ENCODE measurements at regions not wholly inside any gene's neighbourhood (a gene's known extent, or its start where the extent isn't known, plus 50 kb on each side); places are given as distances from the start of the nearest gene placed in this dataset.

DNA sequence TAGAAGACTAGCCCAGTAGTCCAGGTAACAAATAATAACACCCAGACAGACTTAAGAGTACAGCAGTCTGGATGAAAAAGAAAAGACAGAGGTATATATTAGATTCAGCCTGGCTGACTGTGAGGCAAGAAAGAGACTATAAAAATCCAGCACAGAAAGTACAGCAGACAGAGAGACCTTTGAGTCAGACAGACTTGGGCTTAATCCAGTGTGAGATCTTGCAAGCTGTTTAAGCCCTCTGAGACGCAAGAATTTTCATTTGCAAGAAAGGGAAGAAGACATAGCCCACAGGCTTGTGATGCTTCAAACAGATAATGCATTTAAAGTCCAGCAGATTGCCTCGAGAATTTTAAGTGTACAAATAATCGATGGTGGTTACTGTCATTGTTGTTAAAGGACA is 471.4 kb downstream of the LIG4 start:
- no peak for DNase-seq (ENCODE audit: low read depth in 2 of 2)

DNA sequence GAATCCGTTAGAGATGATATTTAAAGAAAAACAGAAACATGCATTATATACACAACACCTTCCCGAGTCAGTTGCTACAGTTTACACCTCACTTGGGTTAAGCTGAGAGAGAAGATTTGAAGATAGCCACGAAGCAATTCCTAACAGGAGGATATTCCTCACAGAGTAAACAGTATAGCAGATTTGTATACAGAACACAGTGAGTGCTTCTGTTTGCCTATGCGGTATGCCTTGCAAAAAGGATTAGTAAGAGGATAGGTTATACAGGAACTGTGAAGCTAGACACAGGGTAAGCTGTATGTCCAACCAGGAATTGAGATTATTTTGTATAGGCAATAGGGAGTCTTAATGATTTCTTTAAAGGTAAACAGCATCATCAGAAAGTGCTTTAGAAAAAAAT is 471.8 kb downstream of the LIG4 start:
- DNase-seq (ENCODE audit: low read depth in 2 of 2), result no peak

DNA sequence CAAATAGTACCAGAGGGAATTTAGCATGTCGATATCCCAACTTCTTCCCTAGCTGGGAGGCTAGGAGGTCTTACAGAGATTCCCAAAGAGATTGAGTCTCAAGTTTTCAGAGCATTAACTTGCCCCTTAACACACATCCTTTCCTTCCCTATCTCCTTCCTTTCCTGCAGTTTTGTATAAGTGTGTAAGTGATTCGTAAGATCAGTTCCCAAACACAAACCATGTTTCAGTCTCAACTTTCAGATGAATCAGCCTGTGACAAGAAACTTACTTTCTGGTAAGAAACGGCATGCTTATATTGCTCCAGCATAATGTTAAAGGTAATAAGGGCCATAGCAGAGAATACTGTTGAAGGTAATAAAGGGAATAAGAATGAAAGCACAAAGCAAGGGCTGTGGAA is 472.2 kb downstream of the LIG4 start:
- no peak for DNase-seq (ENCODE audit: low read depth in 2 of 2)

DNA sequence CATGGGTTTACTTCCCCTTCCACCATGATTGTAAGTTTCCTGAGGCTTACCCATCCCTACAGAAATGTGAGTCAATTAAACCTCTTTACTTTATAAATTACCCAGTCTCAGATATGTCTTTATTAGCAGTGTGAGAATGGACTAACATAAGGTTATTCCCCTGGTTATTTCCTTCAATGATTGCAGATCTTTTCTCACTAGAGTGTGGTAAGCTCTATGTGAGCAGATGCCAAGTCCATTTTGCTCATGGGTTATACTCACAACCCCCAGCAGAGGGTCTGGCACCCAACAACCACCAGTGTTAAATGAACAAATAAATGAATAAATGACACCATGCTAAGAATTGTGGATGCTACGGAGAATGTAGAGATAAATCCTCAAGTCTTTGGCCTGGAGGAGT is 472.8 kb downstream of the LIG4 start:
- DNase-seq (ENCODE audit: low read depth in 2 of 2), result no peak

DNA sequence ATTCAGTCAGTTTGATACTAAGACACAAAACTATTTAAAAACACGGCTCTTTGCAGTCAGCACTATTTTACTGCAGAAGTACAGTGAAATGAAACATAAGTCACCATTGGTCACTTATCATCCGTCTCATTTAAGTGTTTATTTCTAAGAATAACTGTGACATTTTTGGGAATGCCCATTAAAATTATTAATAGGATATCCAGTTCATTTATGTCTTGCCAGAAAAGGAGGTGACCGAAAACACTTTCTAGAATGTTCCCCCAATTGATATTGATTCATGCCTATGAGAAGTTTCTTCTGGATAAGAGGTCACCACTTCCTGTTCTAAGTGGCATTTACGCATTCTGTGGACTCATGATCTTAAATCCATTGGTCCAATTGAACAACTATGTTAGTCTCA is 477.3 kb downstream of the LIG4 start:
- DNase-seq (ENCODE audit: low read depth in 2 of 2), result no peak

DNA sequence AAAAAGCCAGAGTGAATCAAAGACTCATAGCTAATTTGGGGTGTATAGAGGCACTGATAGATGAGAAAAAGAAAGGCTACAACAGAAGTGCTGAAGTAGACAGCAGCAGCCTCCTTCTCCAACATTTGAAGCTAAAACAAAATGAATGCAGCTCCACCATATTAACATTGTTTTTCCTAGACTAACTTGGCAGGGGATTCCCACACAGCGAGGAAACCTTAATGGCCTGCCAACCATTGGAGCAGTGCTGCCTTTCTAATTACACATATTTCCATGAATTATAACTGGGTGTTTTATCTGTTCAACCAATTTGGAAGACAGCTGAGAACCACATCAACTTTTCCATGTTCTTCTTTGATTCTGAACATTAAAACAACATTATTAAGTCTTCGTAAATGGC is 478.6 kb downstream of the LIG4 start:
- DNase-seq (ENCODE audit: low read depth in 2 of 2), result no peak

DNA sequence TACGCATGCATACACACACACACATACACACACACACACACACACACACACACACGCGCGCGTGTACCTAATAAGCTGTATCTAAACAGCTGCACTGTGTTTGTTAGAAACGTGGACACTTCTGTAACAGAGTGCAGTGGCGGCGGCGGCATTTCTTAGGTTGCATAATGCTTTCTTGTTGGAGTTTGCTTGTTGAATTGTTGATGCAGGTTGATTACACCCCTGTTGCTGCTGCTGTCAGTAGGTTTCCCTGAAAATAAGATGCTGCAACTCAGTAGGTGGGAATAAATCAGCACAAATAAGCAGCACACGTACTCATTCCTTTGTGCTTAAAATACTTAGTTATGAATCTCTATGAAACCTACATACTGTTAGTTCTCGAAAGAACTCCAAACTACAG is 479.2 kb downstream of the LIG4 start:
- DNase-seq (ENCODE audit: low read depth in 2 of 2), result no peak

DNA sequence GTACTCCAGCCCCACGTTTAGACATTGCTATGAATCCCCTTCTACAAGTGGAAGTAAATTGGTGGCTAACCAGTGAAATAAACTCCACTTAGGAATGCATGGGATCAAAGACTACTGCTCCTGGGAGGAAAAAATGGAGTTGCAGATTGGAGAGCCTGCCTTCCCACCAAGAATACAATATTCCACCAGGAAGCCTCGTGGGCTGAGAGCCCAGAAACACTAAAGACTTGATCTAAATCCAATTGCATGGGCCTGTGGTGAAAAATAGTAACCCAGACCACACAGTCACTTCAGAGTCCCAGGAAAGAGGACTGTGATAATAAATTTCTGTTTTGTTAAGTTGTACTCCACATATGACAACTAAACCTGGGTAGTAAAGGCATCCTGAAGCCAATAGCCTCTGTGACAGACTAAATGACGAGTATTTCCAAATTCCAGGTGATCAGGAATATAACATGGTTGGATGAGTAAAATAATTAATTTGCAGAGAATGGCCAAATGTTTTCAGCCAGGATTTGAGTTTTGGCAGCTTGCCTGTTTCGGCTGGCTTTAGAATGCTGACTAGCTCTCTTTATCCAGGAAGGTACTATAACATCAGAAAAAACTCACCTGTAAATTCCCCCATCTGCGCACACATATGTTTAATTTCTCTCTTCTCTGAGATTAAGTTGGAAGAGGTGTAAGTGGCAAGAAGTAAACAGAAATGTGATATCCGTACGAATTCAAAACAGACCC is 480.3 kb downstream of the LIG4 start:
- DNase-seq (ENCODE audit: low read depth in 2 of 2), result no peak

DNA sequence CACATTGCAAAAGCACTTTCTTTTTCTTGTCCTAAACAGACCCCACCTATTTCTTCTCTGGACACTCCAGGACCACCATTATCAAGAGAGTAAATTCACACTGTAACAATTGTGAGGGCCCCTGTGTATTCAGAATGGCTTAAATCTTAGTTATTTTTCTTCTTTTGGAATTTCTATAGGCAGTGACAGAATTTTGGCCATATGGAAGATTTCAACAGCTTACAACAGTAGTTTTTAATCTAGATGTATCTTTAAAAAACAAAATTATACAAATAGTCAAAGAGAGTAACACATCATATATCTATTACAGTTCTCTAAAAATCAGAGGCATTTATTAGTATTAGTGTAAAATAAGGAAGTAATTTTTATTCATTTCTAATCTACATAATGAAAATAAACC is 482.1 kb downstream of the LIG4 start:
- DNase-seq (ENCODE audit: low read depth in 2 of 2), result no peak

DNA sequence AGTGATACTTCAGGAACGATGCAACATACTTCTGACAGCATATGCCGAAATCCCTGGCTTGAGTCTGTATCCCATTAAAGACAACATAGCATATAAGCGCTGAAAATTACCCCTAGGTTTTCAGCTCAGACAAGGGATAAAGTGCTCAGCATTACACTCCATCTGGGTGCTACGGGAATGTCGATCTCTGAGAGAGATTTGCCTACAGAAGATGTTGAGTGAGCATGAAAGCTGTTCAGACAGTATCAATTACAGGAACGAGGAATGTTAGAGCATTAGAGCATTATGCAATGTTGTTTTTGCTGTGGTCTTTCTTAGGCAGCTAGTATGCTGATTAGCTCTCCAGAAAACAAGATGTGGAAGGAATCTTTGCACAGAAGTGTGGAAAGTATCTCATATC is 484.5 kb downstream of the LIG4 start:
- DNase-seq (ENCODE audit: low read depth in 2 of 2), result no peak

DNA sequence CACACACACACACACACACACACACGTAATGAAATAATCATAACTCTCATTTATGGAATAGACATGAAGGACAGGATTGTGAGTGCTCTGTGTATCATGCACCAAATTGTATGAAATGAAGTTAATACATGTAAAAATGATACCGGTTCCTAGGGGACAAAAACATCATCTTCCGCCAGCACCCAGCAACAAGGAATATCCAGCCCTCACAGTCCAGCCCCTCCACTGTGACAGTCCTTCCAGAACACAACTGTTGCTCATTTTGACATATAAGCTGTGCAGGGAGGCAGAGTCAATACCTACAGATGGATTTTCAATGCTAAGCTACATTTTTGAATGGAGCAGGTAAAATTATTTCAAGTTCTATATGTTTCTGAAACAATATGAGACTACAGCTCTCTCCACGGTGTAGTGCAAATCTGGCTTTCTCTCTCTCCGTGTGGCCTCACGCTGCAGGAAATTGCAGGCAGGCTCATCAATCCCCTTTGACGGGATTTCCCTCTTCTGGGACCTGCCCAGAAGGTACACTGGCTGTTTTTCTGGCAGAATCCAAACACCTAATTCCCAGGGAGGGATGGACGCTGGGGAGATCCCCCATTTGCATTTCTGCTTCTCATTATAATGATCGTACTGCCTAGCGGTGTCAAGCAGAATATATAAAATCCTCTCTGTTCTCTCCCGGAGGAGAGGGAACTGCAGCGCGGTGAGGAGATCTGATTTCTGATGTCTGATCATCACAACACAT is 494.0 kb downstream of the LIG4 start:
- no peak for DNase-seq (ENCODE audit: low read depth in 2 of 2)

DNA sequence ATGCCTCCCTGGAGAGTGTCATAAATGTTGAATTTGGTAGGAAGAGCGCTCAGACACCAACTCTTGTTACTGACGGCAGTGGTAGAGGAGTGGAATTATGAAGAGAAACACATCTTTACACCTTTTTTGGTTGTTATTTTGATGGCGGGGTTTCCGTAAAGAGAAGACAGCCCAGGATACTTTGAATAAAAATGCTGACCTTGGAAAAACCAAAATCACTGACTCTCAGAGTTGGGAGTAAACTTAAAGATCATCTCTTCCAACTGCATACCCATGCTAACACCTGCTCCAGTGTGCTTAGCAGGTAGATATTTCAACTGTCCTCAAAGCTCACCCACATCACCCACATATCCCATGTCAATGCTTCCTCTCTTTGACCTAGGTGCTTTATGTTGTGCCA is 498.6 kb downstream of the LIG4 start:
- DNase-seq (ENCODE audit: low read depth in 2 of 2), result no peak

DNA sequence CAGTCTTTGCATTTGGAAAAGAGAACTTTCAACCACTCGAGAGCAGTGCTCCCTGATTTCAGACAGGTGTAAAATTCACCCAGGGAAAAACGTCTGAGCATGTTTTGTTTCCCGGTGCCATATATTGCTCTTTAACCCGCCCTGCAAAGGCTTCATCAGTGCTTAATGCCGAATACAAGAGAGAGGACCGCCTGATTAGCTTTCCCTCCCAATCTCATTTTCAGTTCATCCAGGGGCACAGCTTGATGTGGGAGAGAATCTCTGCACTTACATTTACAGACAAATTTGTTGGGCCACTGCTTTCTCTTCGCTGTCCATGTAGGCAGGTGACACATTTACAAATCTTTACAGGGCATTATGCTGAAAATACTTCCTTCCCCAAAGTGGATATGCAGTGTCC is 499.1 kb downstream of the LIG4 start:
- no peak for DNase-seq (ENCODE audit: low read depth in 2 of 2)

DNA sequence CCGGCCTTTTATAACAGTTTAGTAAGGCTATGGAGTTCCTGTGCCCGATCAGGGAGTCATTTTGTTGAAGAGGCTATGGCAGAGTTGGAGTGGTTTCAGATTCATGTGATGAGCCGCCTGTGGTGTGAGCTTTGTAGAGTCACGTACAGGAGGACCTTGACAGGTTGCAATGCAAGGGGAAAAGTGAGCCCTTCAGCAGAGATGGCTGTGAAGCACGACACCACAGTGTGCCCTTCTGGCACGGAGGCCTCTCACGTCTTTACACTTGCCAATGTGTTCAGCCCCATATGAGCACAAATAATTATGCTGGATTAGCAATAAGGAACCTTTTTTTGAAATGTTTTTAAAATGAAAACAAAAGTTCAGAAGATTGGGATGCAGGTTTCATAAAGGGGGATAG is 499.8 kb downstream of the LIG4 start:
- DNase-seq (ENCODE audit: low read depth in 2 of 2), result no peak

DNA sequence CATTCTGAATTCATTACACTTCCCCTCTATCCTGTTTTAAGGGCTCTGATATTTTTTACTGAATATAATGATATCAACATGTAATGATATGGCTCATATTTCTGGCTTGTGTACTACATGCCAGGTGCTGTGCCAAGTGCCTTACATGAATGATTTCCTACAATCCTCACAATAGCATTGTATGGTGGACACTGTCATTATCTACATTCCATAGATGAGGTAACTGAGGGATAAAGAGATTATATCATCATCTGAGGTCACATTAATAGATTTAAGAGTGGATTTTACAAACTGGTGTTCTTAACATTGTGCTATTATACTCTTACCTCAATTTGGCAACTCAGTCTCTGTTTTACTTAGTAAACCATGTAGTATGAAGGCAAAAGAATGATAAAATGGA is 502.0 kb downstream of the LIG4 start:
- DNase-seq (ENCODE audit: low read depth in 2 of 2), result no peak

DNA sequence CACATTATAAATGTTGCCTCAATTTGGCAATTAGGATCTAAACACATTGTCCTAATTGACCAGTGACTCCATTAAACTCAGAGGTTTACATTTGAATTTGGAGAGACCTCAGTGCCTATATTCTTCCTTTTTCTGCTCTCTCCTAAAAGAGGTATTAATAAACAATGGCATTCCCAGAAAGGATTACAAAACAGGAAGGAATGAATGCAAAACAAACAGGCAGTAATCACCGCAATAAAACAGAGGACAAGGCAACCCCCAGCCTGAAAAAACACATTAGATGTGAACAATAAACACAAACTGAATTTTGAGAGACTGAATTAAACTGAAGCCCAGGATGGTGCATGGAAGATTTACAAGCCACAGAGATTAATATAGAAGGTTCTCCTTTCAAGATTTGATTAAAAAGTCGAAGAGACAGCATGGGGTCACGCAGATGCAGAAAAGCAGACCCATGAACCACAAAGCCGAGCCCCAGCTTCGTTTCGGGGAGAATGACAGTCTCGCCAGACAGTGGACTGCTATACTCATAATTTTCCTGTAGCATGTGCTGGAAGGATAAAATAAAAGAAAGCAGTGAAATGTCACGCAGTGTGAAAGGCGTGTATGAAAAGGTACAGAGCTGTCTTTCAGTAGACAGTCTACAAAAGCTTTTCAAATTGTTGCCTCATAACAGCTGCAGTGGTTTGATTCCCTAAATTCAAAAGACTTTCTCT is 503.0 kb downstream of the LIG4 start:
- no peak for DNase-seq (ENCODE audit: low read depth in 2 of 2)

DNA sequence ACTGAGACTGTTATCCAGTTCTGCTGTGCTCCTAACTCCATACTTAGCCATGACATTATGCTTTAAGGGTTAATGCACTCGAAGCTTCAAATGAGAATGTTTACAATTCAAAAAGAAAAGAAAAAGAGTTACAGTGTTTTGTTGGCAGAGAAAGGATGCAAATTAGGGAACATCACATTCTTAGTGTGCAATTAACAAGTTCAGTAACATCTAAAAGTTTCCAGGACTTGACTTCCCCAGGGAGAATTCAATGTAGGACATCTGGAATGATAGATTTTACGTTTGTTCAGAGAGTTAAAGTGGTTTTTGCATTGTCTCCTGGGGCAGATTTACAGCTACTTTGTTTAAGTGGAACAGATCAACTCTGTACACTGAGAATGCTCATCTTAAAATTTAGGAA is 525.2 kb downstream of the LIG4 start:
- DNase-seq (ENCODE audit: low read depth in 2 of 2), result no peak

DNA sequence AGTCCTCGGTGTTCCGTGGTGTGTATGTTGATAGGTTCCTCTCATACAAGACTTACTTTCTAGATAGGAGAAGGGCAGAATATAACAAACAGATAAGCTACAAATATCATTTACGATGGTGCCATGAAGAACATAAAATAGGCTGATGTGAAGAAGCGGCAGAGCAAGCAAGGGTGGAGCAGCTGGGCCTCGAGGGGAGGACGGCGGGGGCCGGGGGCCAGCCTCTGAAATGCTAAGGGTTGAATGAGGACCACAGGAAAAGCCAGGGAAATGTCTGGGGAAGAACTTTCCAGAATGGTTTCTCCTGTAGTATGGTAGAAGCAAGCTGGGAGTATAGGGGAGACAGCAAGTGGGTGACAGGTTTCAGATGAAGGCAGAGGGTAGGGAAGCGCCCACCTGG is 529.5 kb downstream of the LIG4 start:
- no peak for DNase-seq (ENCODE audit: low read depth in 2 of 2)

DNA sequence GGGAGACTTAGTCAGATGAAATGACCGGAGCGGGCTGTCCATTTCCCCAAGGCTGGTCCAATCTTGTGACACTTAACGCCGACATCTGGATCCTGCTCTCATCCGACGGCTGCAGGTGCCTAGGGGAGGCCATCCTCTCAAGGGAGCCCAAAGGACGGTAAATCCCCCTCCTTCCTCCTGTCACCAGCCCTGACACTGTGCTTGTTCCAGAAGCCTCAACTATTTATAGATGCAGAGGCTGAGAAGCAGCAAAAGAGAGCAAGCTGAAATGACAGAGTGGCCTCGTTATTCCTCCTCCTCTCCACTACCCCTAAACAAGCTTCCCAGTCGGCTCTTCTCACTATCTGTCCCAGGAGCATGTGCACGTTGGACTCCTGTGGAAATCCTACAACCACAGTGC is 533.7 kb downstream of the LIG4 start:
- no peak for DNase-seq (ENCODE audit: low read depth in 2 of 2)

DNA sequence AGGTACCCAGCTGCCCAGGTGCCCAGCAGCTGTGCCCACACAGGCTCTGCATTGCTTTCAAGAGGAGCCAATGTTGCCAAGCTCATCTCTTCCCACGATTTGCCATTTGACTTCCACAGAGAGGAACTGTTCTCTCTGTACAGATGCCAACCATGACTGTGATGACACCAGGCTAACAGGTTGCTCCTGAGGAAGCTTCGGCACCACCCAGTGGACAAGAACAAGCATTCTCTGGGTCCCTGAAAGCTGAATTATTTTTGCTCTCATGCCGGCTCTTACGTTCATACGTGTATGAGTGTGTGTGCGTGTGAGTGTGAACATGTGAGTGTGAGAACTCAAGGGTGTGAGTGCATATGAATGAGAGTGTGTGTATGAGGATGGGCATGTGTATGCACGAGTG is 535.2 kb downstream of the LIG4 start:
- no peak for DNase-seq (ENCODE audit: low read depth in 2 of 2)

DNA sequence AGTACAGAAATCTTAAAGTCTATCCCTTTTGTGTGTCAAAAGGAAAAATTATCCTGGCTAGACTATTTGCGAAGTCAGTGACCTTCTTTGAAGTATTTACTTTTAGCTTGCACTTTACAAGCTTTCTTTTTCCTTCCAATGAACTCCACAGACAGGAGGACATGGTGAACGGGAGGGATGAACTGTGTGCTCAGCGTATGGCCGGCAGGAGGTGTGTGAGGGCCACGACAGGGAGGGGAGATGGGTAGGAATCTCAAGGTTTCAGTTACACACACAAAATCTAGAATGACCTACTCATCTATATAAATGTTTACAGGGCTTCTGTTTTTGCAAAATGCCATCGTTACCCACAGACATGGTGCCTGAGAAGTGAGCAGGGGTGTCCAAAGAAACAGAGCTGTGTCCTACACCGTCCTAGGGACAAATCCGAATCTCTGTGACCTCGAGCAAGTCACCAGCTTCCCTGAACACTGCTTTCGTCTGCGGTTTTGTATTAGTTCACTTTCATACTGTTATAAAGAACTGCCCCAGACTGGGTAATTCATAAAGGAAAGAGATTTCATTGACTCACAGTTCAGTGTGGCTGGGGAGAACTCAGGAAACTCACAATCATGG is 537.2 kb downstream of the LIG4 start:
- DNase-seq (ENCODE audit: low read depth in 2 of 2), result no peak

DNA sequence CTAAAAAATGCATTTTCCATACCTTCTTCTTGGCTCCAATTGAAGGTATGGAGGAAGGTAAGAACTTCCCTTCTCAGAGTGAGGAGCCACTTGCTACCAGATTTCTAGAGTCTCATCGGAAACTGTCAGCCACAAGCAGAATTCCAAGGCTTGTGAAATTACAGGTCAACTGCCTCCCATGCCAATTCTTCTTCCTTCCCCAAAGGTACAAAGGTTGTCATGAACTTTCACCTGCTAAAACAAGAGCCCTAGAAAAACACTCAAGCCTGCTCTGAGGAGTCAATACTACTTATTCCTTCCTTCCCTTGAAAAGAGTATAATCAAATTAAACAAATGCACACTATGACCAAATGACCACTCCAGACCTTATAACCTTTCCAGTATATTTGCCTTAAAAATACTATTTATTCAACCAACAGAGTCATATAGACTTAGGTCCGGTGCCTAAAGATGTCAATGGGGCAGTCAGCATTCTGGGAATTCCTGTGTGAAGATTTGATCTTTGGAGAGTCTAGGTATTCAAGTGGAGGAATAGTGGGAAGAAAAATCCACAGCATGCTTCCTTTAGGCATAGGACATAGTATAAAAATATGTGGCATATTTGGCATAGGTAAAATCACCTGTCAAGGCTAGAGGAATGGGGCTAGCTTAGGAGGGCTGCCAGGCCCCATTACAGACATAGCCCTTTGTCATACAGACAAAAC is 539.3 kb downstream of the LIG4 start:
- no peak for DNase-seq (ENCODE audit: low read depth in 2 of 2)

Measured in stimulated activated CD8-positive, alpha-beta memory T cell treated with anti-CD3 and anti-CD28 coated beads, Interleukin-7, amount 100 ng/mL, for 1 hour (primary cell).